ENCODE measurements at regions not wholly inside any gene's neighbourhood (a gene's known extent, or its start where the extent isn't known, plus 50 kb on each side); places are given as distances from the start of the nearest gene placed in this dataset.
A peak's percentile ranks its signal among the peaks of the same experiment; 100 is the strongest.
"Not testable (repeated sequence)": the region's sequence is repeated elsewhere in the genome, so short reads cannot be mapped to it uniquely, and the experiment has no call there.

GRCh38 chr17:77322514-77323412 lies 182.0 kb downstream of the SEC14L1 start:
- DNase-seq = peak; percentile 58

GRCh38 chr17:77323413-77324171 lies 182.8 kb downstream of the SEC14L1 start:
- peak; percentile 9 for DNase-seq

GRCh38 chr17:77324227-77324626 lies 183.5 kb downstream of the SEC14L1 start:
- DNase-seq = peak; percentile 13

GRCh38 chr17:77325577-77326075 lies 184.9 kb downstream of the SEC14L1 start:
- DNase-seq = peak; percentile 30

- DNase-seq = no peak
Observed at GRCh38 chr17:77326076-77326591, 185.4 kb downstream of the SEC14L1 start.

GRCh38 chr17:77326636-77327035 lies 185.9 kb downstream of the SEC14L1 start:
- DNase-seq = no peak

- DNase-seq = peak; percentile 13
Observed at GRCh38 chr17:77327181-77327565, 186.4 kb downstream of the SEC14L1 start.

GRCh38 chr17:77327566-77328464 lies 187.0 kb downstream of the SEC14L1 start:
- no peak for DNase-seq

GRCh38 chr17:77328823-77329740 lies 188.3 kb downstream of the SEC14L1 start:
- peak; percentile 15 for DNase-seq

- DNase-seq = no peak
Observed at GRCh38 chr17:77329741-77330531, 189.2 kb downstream of the SEC14L1 start.

GRCh38 chr17:77330602-77331081 lies 189.9 kb downstream of the SEC14L1 start:
- no peak for DNase-seq

GRCh38 chr17:77331301-77331864 lies 190.6 kb downstream of the SEC14L1 start:
- peak; percentile 91 for DNase-seq

GRCh38 chr17:77332034-77332971 lies 191.5 kb downstream of the SEC14L1 start:
- peak; percentile 33 for DNase-seq

- DNase-seq = peak; percentile 15
Observed at GRCh38 chr17:77332981-77333685, 192.4 kb downstream of the SEC14L1 start.

GRCh38 chr17:77337150-77337549 lies 196.4 kb downstream of the SEC14L1 start:
- DNase-seq = no peak

- DNase-seq = no peak
Observed at GRCh38 chr17:77341069-77341541, 200.3 kb downstream of the SEC14L1 start.

GRCh38 chr17:77342656-77342990 lies 201.9 kb downstream of the SEC14L1 start:
- not testable (repeated sequence) for DNase-seq
